Glomerular endothelial cell (primary cell): ENCODE measurements at regions not wholly inside any gene's neighbourhood (a gene's known extent, or its start where the extent isn't known, plus 50 kb on each side); places are given as distances from the start of the nearest gene placed in this dataset.

ENCODE experiments used
- DNase-seq: peaks from one replicate; pipeline ENCODE4 v3.0.0-alpha.2; 2011; ENCODE audit warnings: low read depth, low spot score; ENCODE audit errors: extremely low read depth

- no peak for DNase-seq
Observed at GRCh38 chr1:235011599-235012435, 116.8 kb downstream of the TOMM20 start.

- DNase-seq = no peak
Observed at GRCh38 chr1:235011064-235011598, 117.5 kb downstream of the TOMM20 start.

GRCh38 chr1:235009561-235010306 lies 118.9 kb downstream of the TOMM20 start:
- DNase-seq = no peak

GRCh38 chr1:235009074-235009473 lies 119.6 kb downstream of the TOMM20 start:
- DNase-seq = no peak

GRCh38 chr1:235008239-235008638 lies 120.4 kb downstream of the TOMM20 start:
- peak; percentile 66 for DNase-seq

- no peak for DNase-seq
Observed at GRCh38 chr1:235006816-235007215, 121.8 kb downstream of the TOMM20 start.

- DNase-seq = no peak
Observed at GRCh38 chr1:235006132-235006721, 122.4 kb downstream of the TOMM20 start.

- DNase-seq = no peak
Observed at GRCh38 chr1:235004840-235005391, 123.7 kb downstream of the TOMM20 start.

- no peak for DNase-seq
Observed at GRCh38 chr1:235004276-235004675, 124.4 kb downstream of the TOMM20 start.

GRCh38 chr1:235002706-235003300 lies 125.8 kb downstream of the TOMM20 start:
- DNase-seq = no peak

- DNase-seq = no peak
Observed at GRCh38 chr1:234999513-234999940, 129.1 kb downstream of the TOMM20 start.

GRCh38 chr1:234997896-234998741 lies 130.5 kb downstream of the TOMM20 start:
- DNase-seq = no peak

GRCh38 chr1:234997201-234997895 lies 131.3 kb downstream of the TOMM20 start:
- peak; percentile 97 for DNase-seq

GRCh38 chr1:234996245-234996757 lies 132.3 kb downstream of the TOMM20 start:
- no peak for DNase-seq

- no peak for DNase-seq
Observed at GRCh38 chr1:234994436-234995295, 134.0 kb downstream of the TOMM20 start.

GRCh38 chr1:234992065-234992464 lies 136.6 kb downstream of the TOMM20 start:
- DNase-seq = no peak

GRCh38 chr1:234990874-234991801 lies 137.5 kb downstream of the TOMM20 start:
- no peak for DNase-seq
